Kidney epithelial cell (primary cell): ENCODE measurements at regions not wholly inside any gene's neighbourhood (a gene's known extent, or its start where the extent isn't known, plus 50 kb on each side); places are given as distances from the start of the nearest gene placed in this dataset.
A peak's percentile ranks its signal among the peaks of the same experiment; 100 is the strongest.

Experiments
- DNase-seq: peaks from one replicate; pipeline ENCODE4 v3.0.0-alpha.2; 2010; ENCODE audit warnings: low read depth
- H3K27me3 ChIP-seq: 2 replicates; pipeline ENCODE4 v1.6.0; 2011; ENCODE audit warnings: low read length; ENCODE audit not compliant: control insufficient read depth, insufficient read depth
- H3K36me3 ChIP-seq: 2 replicates; pipeline ENCODE4 v1.5.1; 2011; ENCODE audit warnings: low read length; ENCODE audit not compliant: control insufficient read depth, insufficient read depth
- H3K4me3 ChIP-seq: 2 replicates; pipeline ENCODE4 v1.5.1; 2011; ENCODE audit warnings: low read depth, mild to moderate bottlenecking, control low read depth, low read length
- TF ChIP-seq, protein P1 (sequence below): IDR thresholded peaks from 2 replicates; pipeline ENCODE4 v1.5.1; 2011; ENCODE audit warnings: mild to moderate bottlenecking, moderate library complexity, low read length, control low read depth, inconsistent platforms; ENCODE audit not compliant: insufficient read depth, poor library complexity, severe bottlenecking

DNA sequence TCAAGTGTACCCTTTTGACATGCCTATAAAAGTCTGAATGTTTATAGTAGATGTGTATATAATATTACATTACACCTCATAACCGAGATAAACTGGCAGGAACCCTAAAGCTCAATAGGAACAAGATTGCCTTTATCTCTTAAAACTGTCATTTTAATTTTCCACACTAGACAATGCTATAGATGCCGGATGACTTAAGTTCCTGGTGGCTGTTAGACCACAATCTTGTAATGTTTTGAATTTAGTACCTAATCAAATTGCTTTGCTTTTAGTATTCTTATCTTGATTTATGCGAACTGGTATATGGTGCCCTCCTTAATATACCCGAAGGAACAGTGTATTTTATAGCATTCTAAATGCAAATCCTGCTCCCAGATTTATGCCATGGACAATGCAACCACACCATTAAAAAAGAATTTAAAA is 1397.0 kb upstream of the ADGRL4 start:
- Histone ChIP-seq H3K4me3 (no peak overlapping the region), H3K36me3 (no peaks in the 10 kb centered on the region), H3K27me3 (no peaks in the 10 kb centered on the region)
- no peak for DNase-seq
- TF ChIP-seq, protein P1, sequence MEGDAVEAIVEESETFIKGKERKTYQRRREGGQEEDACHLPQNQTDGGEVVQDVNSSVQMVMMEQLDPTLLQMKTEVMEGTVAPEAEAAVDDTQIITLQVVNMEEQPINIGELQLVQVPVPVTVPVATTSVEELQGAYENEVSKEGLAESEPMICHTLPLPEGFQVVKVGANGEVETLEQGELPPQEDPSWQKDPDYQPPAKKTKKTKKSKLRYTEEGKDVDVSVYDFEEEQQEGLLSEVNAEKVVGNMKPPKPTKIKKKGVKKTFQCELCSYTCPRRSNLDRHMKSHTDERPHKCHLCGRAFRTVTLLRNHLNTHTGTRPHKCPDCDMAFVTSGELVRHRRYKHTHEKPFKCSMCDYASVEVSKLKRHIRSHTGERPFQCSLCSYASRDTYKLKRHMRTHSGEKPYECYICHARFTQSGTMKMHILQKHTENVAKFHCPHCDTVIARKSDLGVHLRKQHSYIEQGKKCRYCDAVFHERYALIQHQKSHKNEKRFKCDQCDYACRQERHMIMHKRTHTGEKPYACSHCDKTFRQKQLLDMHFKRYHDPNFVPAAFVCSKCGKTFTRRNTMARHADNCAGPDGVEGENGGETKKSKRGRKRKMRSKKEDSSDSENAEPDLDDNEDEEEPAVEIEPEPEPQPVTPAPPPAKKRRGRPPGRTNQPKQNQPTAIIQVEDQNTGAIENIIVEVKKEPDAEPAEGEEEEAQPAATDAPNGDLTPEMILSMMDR, result no peak

DNA sequence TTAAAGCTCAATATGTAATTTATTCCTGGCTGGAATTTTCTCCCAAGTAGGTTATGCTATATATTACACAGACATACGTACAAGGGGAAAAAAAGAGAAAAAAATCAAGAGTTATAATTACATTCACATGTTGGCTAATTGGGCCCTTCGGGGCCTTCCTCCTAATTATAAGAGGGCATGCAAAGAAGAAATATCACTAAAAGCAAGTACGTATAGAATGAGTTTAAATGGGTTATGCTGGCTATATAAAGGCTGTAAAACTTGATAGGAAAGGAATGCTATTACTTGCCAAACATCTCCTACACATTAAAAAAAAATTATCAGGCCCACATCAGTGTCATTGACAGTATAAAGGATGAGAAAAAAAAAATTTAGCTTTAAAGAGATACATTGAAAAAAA is 1396.1 kb upstream of the ADGRL4 start:
- H3K27me3 ChIP-seq, result no peaks in the 10 kb centered on the region
- H3K4me3 ChIP-seq, result no peak overlapping the region
- TF ChIP-seq, protein P1, result no peak
- no peaks in the 10 kb centered on the region for H3K36me3 ChIP-seq
- no peak for DNase-seq

DNA sequence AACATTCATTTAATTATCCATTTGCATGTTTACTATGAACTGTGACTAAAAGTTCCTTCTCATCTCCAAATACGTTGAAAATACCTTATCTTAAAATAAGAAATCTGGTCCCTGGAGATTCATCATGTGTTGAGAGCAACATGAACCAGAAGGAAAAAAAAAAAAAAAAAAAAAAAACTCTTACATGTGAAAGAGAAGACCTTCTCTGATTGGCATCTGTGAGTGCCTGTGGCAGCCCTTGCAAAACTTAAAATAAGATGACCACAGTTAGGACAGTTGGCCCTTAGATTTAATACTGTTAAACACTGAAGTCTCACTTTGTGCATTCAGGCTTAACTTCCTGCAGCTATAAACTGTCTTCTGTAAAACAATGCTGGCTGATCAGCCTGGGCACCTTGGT is 1395.2 kb upstream of the ADGRL4 start:
- TF ChIP-seq, protein P1, result no peak
- Histone ChIP-seq H3K27me3 (no peaks in the 10 kb centered on the region), H3K4me3 (no peak overlapping the region), H3K36me3 (no peaks in the 10 kb centered on the region)
- no peak for DNase-seq

DNA sequence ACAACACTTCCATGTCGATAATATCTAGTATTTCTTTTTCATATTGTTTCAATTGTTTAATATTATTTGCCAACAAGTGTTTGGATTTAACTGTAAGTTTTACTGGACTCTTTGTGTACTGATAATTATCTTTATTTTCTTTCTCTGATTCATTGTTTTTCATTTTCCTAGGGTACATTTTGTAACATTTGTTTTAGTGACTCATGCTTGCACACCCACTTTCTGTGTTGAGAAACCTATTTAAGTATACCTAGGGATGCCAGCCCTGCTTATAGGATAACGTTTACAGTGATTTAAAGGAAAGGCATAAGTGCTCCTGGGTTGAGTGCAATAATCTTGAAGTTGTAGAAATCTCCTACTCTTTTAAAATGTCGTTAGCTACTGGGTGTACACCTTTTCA is 1386.0 kb upstream of the ADGRL4 start:
- DNase-seq, result peak; percentile 2
- no peak overlapping the region for H3K4me3 ChIP-seq
- no peaks in the 10 kb centered on the region for H3K36me3 ChIP-seq
- H3K27me3 ChIP-seq, result no peaks in the 10 kb centered on the region
- TF ChIP-seq, protein P1, result no peak

DNA sequence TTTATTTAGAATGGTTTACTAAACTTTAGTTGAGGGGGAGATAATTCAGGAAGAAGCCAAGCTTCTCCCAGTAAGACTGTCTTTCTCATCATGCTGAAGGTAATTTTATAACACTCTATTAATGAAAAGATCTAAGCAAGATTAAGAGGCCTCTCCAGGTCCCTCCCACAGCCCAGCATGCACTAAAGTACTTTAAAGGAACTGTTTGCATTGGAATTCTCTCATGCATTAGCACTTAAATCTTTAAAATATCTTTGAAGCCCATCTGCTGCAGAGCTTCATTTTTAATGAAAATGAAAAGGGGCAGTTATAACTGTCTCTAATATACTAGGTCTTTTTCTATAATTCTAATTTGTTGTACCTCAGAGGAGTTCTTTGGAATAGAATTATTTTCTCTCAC is 1379.1 kb upstream of the ADGRL4 start:
- DNase-seq, result no peak
- no peak overlapping the region for H3K4me3 ChIP-seq
- no peaks in the 10 kb centered on the region for H3K27me3 ChIP-seq
- H3K36me3 ChIP-seq, result no peaks in the 10 kb centered on the region
- TF ChIP-seq, protein P1, result no peak

DNA sequence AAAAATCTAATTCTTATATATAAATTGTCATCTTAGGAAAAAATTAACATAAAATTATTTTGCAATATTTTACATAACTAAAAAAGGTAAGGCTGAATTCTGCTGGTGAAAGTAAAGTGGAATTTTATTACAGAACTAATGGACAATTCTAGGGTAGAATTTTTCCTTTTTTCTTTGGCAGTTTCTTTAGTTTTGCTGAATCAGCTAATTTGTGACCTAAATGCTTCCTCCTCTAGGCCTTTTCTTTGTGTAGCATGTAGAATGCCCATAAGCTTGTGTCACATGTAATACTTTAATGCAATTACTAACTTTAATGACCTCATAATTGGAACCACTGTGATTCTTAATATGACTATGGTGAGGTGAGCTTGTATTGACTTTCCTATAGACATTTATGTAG is 1378.4 kb upstream of the ADGRL4 start:
- TF ChIP-seq, protein P1, result no peak
- H3K4me3 ChIP-seq, result no peak overlapping the region
- no peak for DNase-seq
- H3K27me3 ChIP-seq, result no peaks in the 10 kb centered on the region
- no peaks in the 10 kb centered on the region for H3K36me3 ChIP-seq
